ENCODE measurements at regions not wholly inside any gene's neighbourhood (a gene's known extent, or its start where the extent isn't known, plus 50 kb on each side); places are given as distances from the start of the nearest gene placed in this dataset.

DNA sequence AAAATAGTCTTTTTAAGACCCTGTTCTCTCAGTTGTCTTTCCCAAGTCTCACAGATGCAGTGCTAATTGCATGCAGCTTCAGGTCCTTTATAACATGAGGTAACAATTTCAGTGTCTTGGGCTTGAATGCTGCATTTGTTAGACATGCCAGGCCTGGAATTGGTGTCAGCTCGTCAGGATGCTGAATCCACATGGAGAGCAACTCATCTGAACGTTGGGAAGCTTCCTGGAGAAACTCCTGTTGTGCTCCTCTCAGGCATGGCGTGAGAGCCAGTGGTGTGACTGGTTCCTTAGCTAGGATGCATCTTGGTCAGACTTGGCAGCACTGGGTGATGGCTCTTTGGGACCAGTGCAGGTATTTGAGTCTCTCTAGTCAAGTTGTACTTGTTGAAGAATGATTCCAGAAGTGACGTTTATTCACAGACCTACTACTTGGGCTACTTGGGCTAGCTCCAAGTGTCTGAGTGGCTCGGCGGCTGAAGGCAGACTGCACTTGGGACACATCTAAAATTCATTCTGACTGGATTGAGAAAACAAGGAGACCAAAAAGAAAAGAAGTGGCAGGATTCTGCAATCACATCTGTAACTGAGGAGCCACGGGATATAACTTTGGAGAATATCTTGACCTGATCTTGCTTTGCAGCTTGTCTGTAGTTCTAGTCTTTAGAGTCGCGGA is 134.8 kb upstream of the ARHGAP5 start:
- intact Hi-C loops (cut with DNase I), result no loop called here
- DNase-seq, result no peak

GRCh38 chr14:31943217-31943799 is 133.8 kb upstream of the ARHGAP5 start:
- intact Hi-C loops (cut with DNase I), result no loop called here
- DNase-seq, result no peak

- DNase-seq, result no peak
- intact Hi-C loops (cut with DNase I), result no loop called here
These were observed 133.2 kb upstream of the ARHGAP5 start for GRCh38 chr14:31943861-31944255.

GRCh38 chr14:31944256-31945073 is 132.6 kb upstream of the ARHGAP5 start:
- intact Hi-C loops (cut with DNase I), result no loop called here
- DNase-seq, result no peak

DNA sequence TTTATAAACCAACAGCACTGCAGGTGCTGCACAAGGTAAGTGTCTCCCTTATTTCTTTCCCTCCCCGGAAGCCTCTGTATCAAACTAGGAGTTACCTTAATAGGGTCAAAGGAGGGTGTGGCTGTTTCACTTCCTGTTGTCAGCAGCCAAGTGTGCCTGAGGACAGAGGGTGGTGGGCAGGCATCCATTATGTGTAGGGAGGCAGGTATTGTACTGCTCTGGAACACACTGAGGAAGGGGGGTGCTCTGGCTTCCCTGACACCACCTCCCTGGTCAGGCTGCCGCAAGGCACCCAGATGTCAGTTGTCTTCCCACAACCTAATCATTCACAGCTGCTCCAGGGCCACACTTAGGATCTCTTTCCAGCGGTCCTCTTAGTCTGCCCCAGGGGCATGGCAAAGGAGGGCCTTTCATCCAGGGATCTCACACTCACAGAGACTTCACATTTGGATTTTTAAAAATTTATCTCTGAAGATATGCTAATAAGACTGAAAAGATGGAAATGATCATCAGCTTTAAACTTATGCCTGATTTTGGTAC is 132.0 kb upstream of the ARHGAP5 start:
- intact Hi-C loops (cut with DNase I), result no loop called here
- DNase-seq, result no peak

DNA sequence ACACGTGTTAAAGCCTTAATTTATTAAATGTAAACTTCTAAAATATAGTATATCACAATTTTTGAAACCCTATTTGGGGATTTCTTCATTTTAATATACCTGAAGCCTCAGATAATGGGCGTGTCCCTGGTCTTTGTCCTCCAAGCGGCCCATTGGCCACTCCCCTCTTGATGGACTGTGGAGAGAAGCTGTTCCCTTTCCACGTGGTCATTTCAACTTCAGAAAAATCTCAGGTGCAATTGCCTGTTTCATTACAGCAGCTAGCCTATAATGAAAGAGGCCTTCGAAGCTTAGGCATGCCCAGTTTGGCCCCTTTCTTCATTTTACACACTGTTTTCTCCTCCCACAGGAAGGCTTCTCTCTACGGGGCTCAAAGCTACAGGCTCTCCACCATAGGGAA is 131.4 kb upstream of the ARHGAP5 start:
- intact Hi-C loops (cut with DNase I), result no loop called here
- DNase-seq, result no peak

GRCh38 chr14:31947076-31947475 is 130.0 kb upstream of the ARHGAP5 start:
- DNase-seq, result no peak
- intact Hi-C loops (cut with DNase I), result no loop called here

DNA sequence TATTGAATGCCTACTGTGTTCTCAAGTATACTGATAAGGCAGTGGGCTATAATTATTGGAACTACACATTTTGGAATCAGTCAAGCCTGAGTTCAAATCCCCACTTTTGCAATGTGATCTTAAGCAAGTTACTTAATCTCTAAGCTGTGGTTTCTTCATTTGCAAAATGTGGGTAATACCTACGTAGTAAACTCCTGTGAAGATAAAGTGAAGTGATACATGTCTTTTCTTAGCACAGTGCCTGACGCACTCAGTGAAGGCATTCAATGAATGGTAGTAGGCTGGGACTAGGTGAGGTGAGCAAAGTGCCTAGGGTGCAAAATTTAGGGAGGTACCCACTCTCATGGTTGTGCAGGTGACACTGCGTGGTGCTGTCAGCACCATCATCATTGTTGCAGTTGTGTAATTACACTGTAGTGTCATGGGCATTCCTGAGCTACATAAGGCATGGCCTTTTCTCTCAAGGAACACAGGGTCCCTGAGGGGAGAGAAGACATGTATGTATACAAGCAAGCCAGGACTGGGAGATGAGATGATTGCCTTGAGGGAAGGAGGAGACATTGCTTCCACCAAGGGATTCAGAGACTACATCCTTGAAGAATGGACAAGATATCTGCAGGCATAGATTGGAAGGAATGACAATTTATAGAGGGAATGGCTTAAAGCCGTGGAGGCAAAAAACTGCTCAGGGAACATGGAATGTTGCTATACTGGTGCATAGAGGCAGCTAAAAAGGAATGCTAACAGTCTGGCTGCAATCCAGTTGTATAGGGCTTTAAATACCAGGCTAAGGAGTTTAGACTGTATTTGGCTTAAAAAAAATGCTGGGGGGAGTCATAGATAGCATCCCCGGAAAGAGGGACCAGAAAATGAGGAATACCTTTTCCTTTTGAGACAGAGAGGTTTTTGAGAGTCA is 129.2 kb upstream of the ARHGAP5 start:
- DNase-seq, result no peak
- intact Hi-C loops (cut with DNase I), result no loop called here

GRCh38 chr14:31949709-31950108 is 127.4 kb upstream of the ARHGAP5 start:
- intact Hi-C loops (cut with DNase I), result no loop called here
- no peak for DNase-seq

DNA sequence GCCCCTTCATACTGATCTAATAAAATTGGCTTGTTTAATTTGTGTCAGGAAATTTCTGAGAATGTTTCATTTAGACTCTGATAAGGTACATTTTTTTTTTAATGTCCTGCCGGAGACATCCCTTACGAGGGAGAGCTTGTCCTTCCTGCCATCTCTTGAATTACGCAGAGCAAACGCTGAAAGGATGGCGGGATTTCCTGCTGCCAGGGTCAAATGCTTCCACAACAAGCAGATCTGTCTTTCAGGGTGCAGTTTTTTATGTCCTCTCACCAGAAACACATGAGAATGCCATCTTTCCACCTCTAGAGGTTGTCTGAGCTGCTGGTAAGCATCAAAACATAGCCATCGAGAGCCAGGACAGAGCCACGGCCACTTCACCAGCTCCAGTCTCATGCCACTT is 126.8 kb upstream of the ARHGAP5 start:
- intact Hi-C loops (cut with DNase I), result no loop called here
- DNase-seq, result no peak

- DNase-seq, result peak in 5 of 42 donors; percentile 17 to 53 (median 27)
- intact Hi-C loops (cut with DNase I), result no loop called here
These were observed 126.1 kb upstream of the ARHGAP5 start for GRCh38 chr14:31950764-31951637.

DNA sequence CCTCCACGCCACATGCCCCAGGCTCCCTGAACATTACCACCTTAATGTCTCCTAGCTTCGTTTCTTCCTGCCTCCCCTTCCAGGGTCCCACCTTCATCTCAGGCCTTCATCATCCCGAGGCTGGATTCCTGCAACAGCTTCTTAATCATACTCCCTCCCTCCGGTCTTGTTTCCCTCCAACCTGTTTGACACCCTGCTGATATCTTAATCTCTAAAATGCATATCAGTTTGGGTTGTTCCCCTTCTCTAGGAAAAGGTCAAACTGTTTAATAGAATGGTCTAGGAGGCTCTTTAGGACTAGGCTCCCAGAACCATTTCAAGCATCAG is 125.5 kb upstream of the ARHGAP5 start:
- intact Hi-C loops (cut with DNase I), result no loop called here
- DNase-seq, result no peak

GRCh38 chr14:31952573-31952972 is 124.5 kb upstream of the ARHGAP5 start:
- intact Hi-C loops (cut with DNase I), result no loop called here
- DNase-seq, result no peak

- no peak for DNase-seq
- intact Hi-C loops (cut with DNase I), result no loop called here
These were observed 123.9 kb upstream of the ARHGAP5 start for GRCh38 chr14:31953210-31953609.

DNA sequence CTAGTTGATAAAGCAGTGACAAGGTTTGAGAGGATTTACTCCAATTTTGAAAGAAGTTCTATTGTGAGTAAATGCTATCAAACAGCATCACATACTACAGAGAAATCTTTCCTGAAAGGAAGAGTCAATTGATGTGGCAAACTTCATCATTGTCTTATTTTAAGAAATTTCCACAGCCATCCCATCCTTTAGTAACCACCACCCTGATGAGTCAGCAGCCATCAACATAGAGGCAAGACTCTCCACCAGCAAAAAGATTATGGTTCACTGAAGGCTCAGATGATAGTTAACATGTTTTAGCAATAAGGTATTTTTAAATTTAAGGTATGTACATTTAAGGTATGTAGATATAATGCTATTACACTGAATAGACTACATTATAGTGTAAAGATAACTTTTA is 122.1 kb upstream of the ARHGAP5 start:
- DNase-seq, result no peak
- intact Hi-C loops (cut with DNase I), result no loop called here

- intact Hi-C loops (cut with DNase I), result no loop called here
- DNase-seq, result no peak
These were observed 121.0 kb upstream of the ARHGAP5 start for GRCh38 chr14:31955936-31956579.

GRCh38 chr14:31957565-31957964 is 119.5 kb upstream of the ARHGAP5 start:
- DNase-seq, result no peak
- intact Hi-C loops (cut with DNase I), result no loop called here

GRCh38 chr14:31960039-31960438 is 117.1 kb upstream of the ARHGAP5 start:
- DNase-seq, result no peak
- intact Hi-C loops (cut with DNase I), result no loop called here

All from head of caudate nucleus (tissue), 42 donors.